HG03520 (cell line): ENCODE measurements at regions not wholly inside any gene's neighbourhood (a gene's known extent, or its start where the extent isn't known, plus 50 kb on each side); places are given as distances from the start of the nearest gene placed in this dataset.
"Not testable (repeated sequence)": the region's sequence is repeated elsewhere in the genome, so short reads cannot be mapped to it uniquely, and the experiment has no call there.

Source experiments
- ATAC-seq: cut with Tn5 transposase; IDR thresholded peaks from one replicate; pipeline ENCODE4 v1.9.1; 2021; ENCODE audit warnings: mild to moderate bottlenecking, moderate library complexity; ENCODE audit not compliant: unreplicated experiment

DNA sequence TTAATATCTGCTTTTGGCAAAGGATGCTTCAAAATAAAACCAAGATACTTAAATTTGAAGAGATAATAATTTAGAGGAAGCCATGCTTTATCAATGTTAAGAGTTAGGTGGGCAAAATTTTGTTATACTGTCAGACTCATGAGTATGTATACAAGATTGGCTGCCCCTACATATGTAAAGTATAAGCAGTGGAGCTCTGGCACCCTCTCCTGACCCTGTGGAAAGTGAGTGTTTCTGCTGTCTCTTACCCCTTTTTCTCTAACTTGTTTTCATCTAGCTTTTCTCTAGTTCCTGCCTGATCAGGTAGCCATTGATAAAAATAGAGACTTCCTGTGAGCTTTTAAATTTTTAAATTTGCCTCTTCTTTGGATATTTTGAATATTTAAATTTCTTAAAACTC lies 710.9 kb upstream of the SPRY2 start:
- no peak for ATAC-seq

DNA sequence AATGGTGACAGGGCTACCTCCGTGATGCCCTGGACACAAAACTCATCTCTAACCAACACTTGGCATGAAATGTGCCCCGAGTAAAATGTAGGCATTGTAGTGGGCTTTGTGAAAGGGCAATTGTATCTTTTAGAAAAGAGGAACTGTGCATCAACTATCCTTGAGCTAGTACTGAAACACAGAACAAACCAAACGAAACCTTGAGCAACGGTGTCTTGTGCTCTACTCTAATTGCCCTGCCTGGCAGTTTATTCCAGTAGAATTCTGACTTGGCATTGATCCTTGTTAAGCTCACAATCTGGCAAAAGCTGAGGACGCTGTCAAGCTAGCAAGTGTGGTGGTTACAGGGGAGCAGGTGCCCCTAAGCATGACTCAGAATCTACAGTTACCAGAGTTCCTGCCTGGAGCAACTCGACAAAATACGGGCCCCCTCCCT lies 707.1 kb upstream of the SPRY2 start:
- ATAC-seq, result no peak

- no peak for ATAC-seq
These were observed 700.8 kb upstream of the SPRY2 start for GRCh38 chr13:81041761-81042160.

- ATAC-seq, result no peak
These were observed 691.1 kb upstream of the SPRY2 start for GRCh38 chr13:81031996-81032395.

GRCh38 chr13:81025091-81025490 lies 684.2 kb upstream of the SPRY2 start:
- ATAC-seq, result no peak

GRCh38 chr13:81021284-81021840 lies 680.4 kb upstream of the SPRY2 start:
- no peak for ATAC-seq

GRCh38 chr13:81020010-81020409 lies 679.1 kb upstream of the SPRY2 start:
- no peak for ATAC-seq

- no peak for ATAC-seq
These were observed 678.0 kb upstream of the SPRY2 start for GRCh38 chr13:81018936-81019335.

- ATAC-seq, result no peak
These were observed 676.7 kb upstream of the SPRY2 start for GRCh38 chr13:81017513-81018152.

DNA sequence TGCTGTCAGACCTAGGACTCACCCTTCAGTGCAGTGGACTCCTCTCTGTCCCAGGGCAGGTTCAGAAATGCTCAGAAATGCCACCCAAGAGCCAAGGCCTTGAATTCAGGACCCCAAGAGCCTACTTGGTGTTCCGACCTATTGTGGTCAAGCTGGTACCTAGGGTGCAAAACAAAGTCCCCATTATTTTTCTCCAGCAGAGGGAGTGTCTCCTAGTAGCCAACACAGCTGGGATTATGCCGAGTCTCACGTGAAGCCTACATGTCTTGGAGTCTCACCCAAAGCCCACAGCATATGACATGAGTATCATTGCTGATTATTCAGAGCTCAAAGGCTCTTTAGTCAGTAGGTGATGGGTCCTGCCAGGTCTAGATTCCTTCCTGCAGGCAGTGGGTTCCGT lies 671.1 kb upstream of the SPRY2 start:
- no peak for ATAC-seq

GRCh38 chr13:81001828-81002385 lies 661.0 kb upstream of the SPRY2 start:
- no peak for ATAC-seq

GRCh38 chr13:80998603-80999002 lies 657.7 kb upstream of the SPRY2 start:
- not testable (repeated sequence) for ATAC-seq

- ATAC-seq, result no peak
These were observed 648.8 kb upstream of the SPRY2 start for GRCh38 chr13:80989747-80990146.

- ATAC-seq, result no peak
These were observed 648.3 kb upstream of the SPRY2 start for GRCh38 chr13:80989241-80989640.

- ATAC-seq, result no peak
These were observed 647.6 kb upstream of the SPRY2 start for GRCh38 chr13:80988391-80989151.

DNA sequence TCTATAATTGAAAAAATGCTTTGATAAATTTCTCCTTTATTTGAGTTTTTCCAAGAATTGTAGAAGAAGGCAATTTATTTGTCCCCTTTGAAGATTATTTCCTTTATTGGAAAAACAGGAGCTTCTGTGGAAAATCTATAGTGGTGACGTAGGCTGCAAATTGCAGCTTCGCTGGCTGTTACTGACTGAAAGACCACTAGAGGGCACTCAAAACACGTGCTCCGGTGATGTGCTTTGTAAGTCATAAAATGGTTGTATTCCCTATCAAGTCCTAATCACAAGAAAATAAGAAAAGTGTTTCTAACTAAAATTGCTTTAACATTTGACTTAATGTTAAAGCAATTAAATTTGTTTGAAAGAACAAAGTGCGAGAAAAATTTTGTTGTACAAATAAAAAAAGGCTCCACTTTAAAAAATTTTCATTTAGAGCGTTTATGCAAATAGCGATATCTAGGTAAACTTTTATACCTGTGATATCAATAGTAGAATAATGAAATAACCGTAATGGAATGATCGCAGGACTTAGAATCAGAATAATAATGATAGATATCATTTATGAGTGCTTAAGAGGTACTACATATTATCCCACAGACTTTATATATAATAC lies 638.2 kb upstream of the SPRY2 start:
- peak; percentile 95 for ATAC-seq

GRCh38 chr13:80977168-80977567 lies 636.2 kb upstream of the SPRY2 start:
- no peak for ATAC-seq

DNA sequence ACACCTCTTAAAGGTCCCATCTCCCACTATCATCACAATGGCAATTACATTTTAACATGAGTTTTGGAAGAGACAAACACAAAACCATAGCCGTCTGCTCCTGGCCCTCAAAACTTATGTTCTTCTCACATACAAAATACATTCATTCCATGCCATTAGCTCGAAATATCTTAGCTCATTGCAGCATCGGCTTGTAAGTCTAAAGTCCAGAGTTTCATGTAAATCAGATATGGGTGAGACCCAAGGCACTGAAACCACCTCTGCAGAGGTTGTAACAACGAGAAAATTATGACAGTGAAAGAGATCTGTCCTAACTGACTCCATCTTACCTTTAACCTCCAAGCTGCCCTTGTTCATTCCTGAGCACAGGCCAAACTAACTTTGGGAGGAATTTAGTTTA lies 635.0 kb upstream of the SPRY2 start:
- no peak for ATAC-seq

DNA sequence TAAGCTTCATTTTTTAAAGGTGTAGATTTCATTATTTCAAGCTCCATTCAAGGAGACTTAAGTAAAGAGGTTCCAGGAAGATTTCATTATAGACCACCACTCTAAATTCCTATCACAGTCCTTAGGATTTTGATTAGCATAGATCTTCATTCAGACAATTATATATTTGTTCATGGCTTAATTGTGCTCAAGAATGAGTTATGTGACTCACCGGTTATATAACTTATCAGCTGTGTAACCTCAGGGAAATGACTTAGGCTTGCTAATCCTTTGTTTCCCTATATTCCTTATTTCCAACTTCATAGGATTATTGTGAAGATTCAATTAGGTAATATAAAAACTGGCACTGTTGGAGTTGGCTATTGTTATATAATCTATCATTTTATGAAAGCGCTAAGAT lies 632.8 kb upstream of the SPRY2 start:
- no peak for ATAC-seq

DNA sequence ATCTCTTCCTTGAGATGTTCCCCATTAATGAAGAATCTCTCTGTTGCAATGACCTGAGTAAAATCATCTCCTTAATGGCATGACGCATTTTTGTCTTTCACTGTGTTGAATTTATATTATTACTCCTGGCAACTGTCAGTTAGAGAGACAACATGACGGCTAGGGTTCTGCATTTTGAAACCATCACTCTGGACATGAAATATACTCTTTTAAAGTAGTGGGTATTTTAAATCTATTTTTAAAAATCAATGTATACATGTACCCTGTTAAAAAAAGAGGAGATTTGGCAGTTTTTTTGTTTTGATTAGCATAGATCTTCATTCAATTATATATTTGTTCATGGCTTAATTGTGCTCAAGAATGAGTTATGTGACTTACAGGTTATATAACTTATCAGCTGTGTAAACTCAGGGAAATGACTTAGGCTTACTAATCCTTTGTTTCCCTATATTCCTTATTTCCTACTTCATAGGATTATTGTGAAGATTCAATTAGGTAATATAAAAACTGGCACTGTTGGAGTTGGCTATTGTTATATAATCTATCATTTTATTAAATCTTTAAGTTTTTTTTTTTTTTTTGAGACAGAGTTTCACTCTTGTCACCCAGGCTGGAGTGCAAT lies 632.0 kb upstream of the SPRY2 start:
- no peak for ATAC-seq

GRCh38 chr13:80965097-80965496 lies 624.2 kb upstream of the SPRY2 start:
- no peak for ATAC-seq
